K562 (cell line): ENCODE measurements at regions not wholly inside any gene's neighbourhood (a gene's known extent, or its start where the extent isn't known, plus 50 kb on each side); places are given as distances from the start of the nearest gene placed in this dataset.

Experiments
- ATAC-seq: fragments of 200-7000 bp; cut with Tn5 transposase; 3 replicates; pipeline ENCODE4 v1.9.1; 2020; ENCODE audit warnings: moderate library complexity
- BruUV-seq: library from RNA; stranded (reverse); fragments of 400-500 nt; replicated peaks from 2 replicates; lab custom pipeline; 2021; lab: Mats Ljungman, UMichigan
- CTCF ChIA-PET: fragments of 300-600 bp; formaldehyde crosslinking; extraction: SDS; loops from one replicate; lab custom pipeline; 2021; ENCODE audit warnings: low intra/inter-chr PET ratio; lab: Yijun Ruan, JAX
- POLR2A ChIA-PET: fragments of 300-600, 350-650 bp; sonication (Branson Sonifier 250); formaldehyde crosslinking; extraction: SDS; loops from one replicate; lab custom pipeline; 2021; ENCODE audit warnings: antibody characterized with exemption, inconsistent platforms; lab: Yijun Ruan, JAX
- DNase-seq, 4 experiments: peaks; one replicate each; pipeline versions ENCODE4 v3.0.0 to v3.0.0-alpha.2; 2011 to 2018; ENCODE audit warnings: low spot score in 3 of 4, mixed read lengths in 3 of 4; ENCODE audit errors: extremely low read depth in 1 of 4
- FAIRE-seq: peaks from 2 replicates; lab custom pipeline; 2011; peaks lifted over from hg19 to GRCh38; lab: Jason Lieb, UNC
- H2AFZ ChIP-seq: 2 replicates; pipeline ENCODE4 v1.6.0; 2011; ENCODE audit warnings: low read depth, low read length, control low read depth, inconsistent platforms
- H3K27ac ChIP-seq: fragments of 200-600 bp; 3 replicates; pipeline ENCODE4 v1.8.0; 2011; ENCODE audit warnings: low read depth, mild to moderate bottlenecking, control low read depth, inconsistent platforms, low read length, moderate library complexity, mixed read lengths; ENCODE audit errors: extremely low read depth
- H3K27me3 ChIP-seq, 2 experiments: fragments of 300-600 bp in 1 of 2; 2 replicates in 1 of 2; 3 replicates in 1 of 2; pipeline versions ENCODE4 v1.6.0 to v1.8.0; 2011; ENCODE audit warnings: inconsistent platforms in 2 of 2, low read length in 2 of 2, mild to moderate bottlenecking in 1 of 2, mixed read lengths in 1 of 2, moderate library complexity in 1 of 2; ENCODE audit not compliant: control insufficient read depth in 2 of 2, insufficient read depth in 2 of 2
- H3K36me3 ChIP-seq: fragments of 300-600 bp; 3 replicates; pipeline ENCODE4 v1.8.0; 2011; ENCODE audit warnings: mild to moderate bottlenecking, low read length, inconsistent platforms; ENCODE audit not compliant: control insufficient read depth, insufficient read depth
- H3K4me1 ChIP-seq, 2 experiments: fragments of 200-600 bp in 1 of 2; replicated peaks in 1 of 2; 2 replicates in 1 of 2; 3 replicates in 1 of 2; pipeline versions ENCODE4 v1.5.1 to v1.8.0; 2011; ENCODE audit warnings: inconsistent platforms in 2 of 2, low read length in 2 of 2, mild to moderate bottlenecking in 1 of 2, mixed read lengths in 1 of 2, moderate library complexity in 1 of 2; ENCODE audit not compliant: control insufficient read depth in 2 of 2, insufficient read depth in 2 of 2
- H3K4me2 ChIP-seq: 2 replicates; pipeline ENCODE4 v1.6.1; 2011; ENCODE audit warnings: low read length, control low read depth, inconsistent platforms, mixed read lengths; ENCODE audit not compliant: insufficient read depth
- H3K4me3 ChIP-seq: fragments of 200-600 bp; sonication (generic), shearing (Covaris generic); 2 replicates; pipeline ENCODE4 v1.5.1; 2016; ENCODE audit warnings: control low read depth, inconsistent platforms
- H3K79me2 ChIP-seq: fragments of 200-600 bp; 3 replicates; pipeline ENCODE4 v1.8.0; 2011; ENCODE audit warnings: low read length, inconsistent platforms; ENCODE audit not compliant: control insufficient read depth, insufficient read depth
- H3K9ac ChIP-seq, 2 experiments: 2 replicates each; pipeline versions ENCODE4 v1.6.0 to v1.6.1; 2011; ENCODE audit warnings: low read depth in 2 of 2, low read length in 2 of 2, control low read depth in 1 of 2, inconsistent platforms in 1 of 2, mild to moderate bottlenecking in 1 of 2, mixed read lengths in 1 of 2; ENCODE audit not compliant: insufficient read depth in 1 of 2
- H3K9me1 ChIP-seq: one replicate; pipeline ENCODE4 v1.6.0; 2011; ENCODE audit warnings: inconsistent platforms, mild to moderate bottlenecking, low read length, moderate library complexity; ENCODE audit not compliant: control insufficient read depth, insufficient read depth
- H3K9me3 ChIP-seq: replicated peaks from 2 replicates; pipeline ENCODE4 v1.5.1; 2011; ENCODE audit warnings: low read depth, low read length, inconsistent platforms; ENCODE audit not compliant: control insufficient read depth, insufficient read depth
- H4K20me1 ChIP-seq: replicated peaks from 2 replicates; pipeline ENCODE4 v1.6.1; 2011; ENCODE audit warnings: low read length, inconsistent platforms, mixed read lengths; ENCODE audit not compliant: control insufficient read depth, insufficient read depth
- ARID2 ChIP-seq: fragments of 450-650 bp; IDR thresholded peaks from 2 replicates; pipeline ENCODE4 v1.6.1; 2017; ENCODE audit warnings: antibody characterized with exemption, mild to moderate bottlenecking
- CCNT2 ChIP-seq: IDR thresholded peaks from 2 replicates; pipeline ENCODE4 v1.6.1; 2011; ENCODE audit warnings: borderline replicate concordance, low read depth, mild to moderate bottlenecking, moderate library complexity, mixed read lengths, low read length; ENCODE audit not compliant: insufficient read length; ENCODE audit errors: extremely low read depth
- DIDO1 ChIP-seq: fragments of 450-650 bp; IDR thresholded peaks from 2 replicates; pipeline ENCODE4 v1.6.1; 2016; ENCODE audit warnings: low read depth, missing biosample characterization, missing genetic modification characterization
- HMG20B ChIP-seq: fragments of 250-450 bp; sonication (Bioruptor Pico); IDR thresholded peaks from 2 replicates; pipeline ENCODE4 v1.5.0; 2021; ENCODE audit warnings: mild to moderate bottlenecking
- NR0B1 ChIP-seq: fragments of 450-650 bp; IDR thresholded peaks from one replicate; pipeline ENCODE4 v1.6.1; 2018; ENCODE audit warnings: mild to moderate bottlenecking, moderate library complexity; ENCODE audit not compliant: partially characterized antibody
- SUPT5H ChIP-seq: fragments of 450-650 bp; IDR thresholded peaks from 2 replicates; pipeline ENCODE4 v1.6.1; 2016
- TGIF2 ChIP-seq: sonication (generic); formaldehyde crosslinking; IDR thresholded peaks from 2 replicates; pipeline ENCODE4 v1.8.1; 2022; ENCODE audit warnings: mild to moderate bottlenecking, missing genetic modification reagents, moderate library complexity
- ZBTB5 ChIP-seq: fragments of 450-650 bp; IDR thresholded peaks from 2 replicates; pipeline ENCODE4 v1.6.1; 2017; ENCODE audit warnings: antibody characterized with exemption
- ZNF318 ChIP-seq, 2 experiments: fragments of 450-650 bp; IDR thresholded peaks; 2 replicates each; pipeline ENCODE4 v1.6.1; 2016; ENCODE audit warnings: mild to moderate bottlenecking in 2 of 2, borderline replicate concordance in 1 of 2, low read depth in 1 of 2, moderate library complexity in 1 of 2
- WGBS: fragments of 100-300 bp; shearing (Covaris generic); methylation state at CpG from one replicate; pipeline ENCODE4 v1.1.6; 2016; ENCODE audit warnings: low coverage, mixed read lengths; ENCODE audit not compliant: insufficient coverage; ENCODE audit errors: missing lambda C conversion rate; 5-methylcytosine and 5-hydroxymethylcytosine counted together
- in situ Hi-C: fragments of 300-500 bp; cut with MboI; formaldehyde crosslinking; loops from 4 replicates; pipeline ENCODE4 v1.15.0; 2018; ENCODE audit warnings: inconsistent platforms, mixed read lengths
- intact Hi-C: fragments of 100-400 bp; cut with micrococcal nuclease; formaldehyde crosslinking; loops from 2 replicates; pipeline ENCODE4 v1.14.2; 2022

GRCh38 chr18:35807811-35808335 is 164.6 kb upstream of the RMP24 start:
- POLR2A ChIA-PET: no interaction called here
- no TSS peak for BruUV-seq
- DNase-seq: no peak

More at GRCh38 chr18:35807811-35808335, 164.6 kb upstream of the RMP24 start:
- 0% methylated on average over 2 of the region's 2 CpGs for WGBS
- CTCF ChIA-PET: no interaction called here
- TF ChIP-seq ARID2 (no peak), ZBTB5 (no peak), DIDO1 (no peak), ZNF318 (IDR thresholded peaks at IDR 0.05; ENCODE audit: borderline replicate concordance in 1 of 2, low read depth in 1 of 2) (no peak), TGIF2 (CRISPR knock-in tag) (no peak), NR0B1 (no peak), CCNT2 (no peak), SUPT5H (no peak), HMG20B (CRISPR knock-in tag) (no peak)
- no peaks in the 10 kb centered on the region for H4K20me1 ChIP-seq
- no peaks in the 10 kb centered on the region for H3K9me1 ChIP-seq
- H3K9ac ChIP-seq: no peak overlapping the region
- intact Hi-C loops (no loop called here), in situ Hi-C loops (no loop called here)
- H3K4me2 ChIP-seq: no peak overlapping the region
- H3K27me3 ChIP-seq: no peaks in the 10 kb centered on the region
- no peak for FAIRE-seq
- ATAC-seq: no peak
- H3K4me3 ChIP-seq: no peak overlapping the region
- no peak overlapping the region for H2AFZ ChIP-seq
- H3K27ac ChIP-seq: no peak overlapping the region
- H3K4me1 ChIP-seq: no peaks in the 10 kb centered on the region
- H3K36me3 ChIP-seq: no peaks in the 10 kb centered on the region
- H3K79me2 ChIP-seq: no peaks in the 10 kb centered on the region
- no peaks in the 10 kb centered on the region for H3K9me3 ChIP-seq
